K562 (cell line): ENCODE measurements at regions not wholly inside any gene's neighbourhood (a gene's known extent, or its start where the extent isn't known, plus 50 kb on each side); places are given as distances from the start of the nearest gene placed in this dataset.

Source experiments
- AFF4 ChIP-seq: sonication (generic); formaldehyde crosslinking; IDR thresholded peaks from 2 replicates; pipeline ENCODE4 v1.8.0; 2023; ENCODE audit warnings: mild to moderate bottlenecking, missing genetic modification reagents
- CCAR2 ChIP-seq: fragments of 200-400 bp; formaldehyde crosslinking; IDR thresholded peaks from 2 replicates; pipeline ENCODE4 v1.6.1; 2017; ENCODE audit warnings: mild to moderate bottlenecking, low read depth, low read length
- CEBPZ ChIP-seq: fragments of 150-350 bp; IDR thresholded peaks from 2 replicates; pipeline ENCODE4 v1.6.1; 2014; ENCODE audit warnings: low read depth, mild to moderate bottlenecking, low read length, borderline replicate concordance
- FOXP4 ChIP-seq: sonication (generic); formaldehyde crosslinking; IDR thresholded peaks from 2 replicates; pipeline ENCODE4 v1.8.0; 2022; ENCODE audit warnings: mild to moderate bottlenecking, missing genetic modification reagents, borderline replicate concordance
- GABPA ChIP-seq: fragments of 200-800 bp; sonication (Bioruptor generic); conservative IDR thresholded peaks from 2 replicates; pipeline ENCODE4 v1.6.1; 2016; ENCODE audit warnings: low read depth, missing genetic modification characterization, missing compliant biosample characterization
- IRF2 ChIP-seq: sonication (generic); formaldehyde crosslinking; IDR thresholded peaks from 2 replicates; pipeline ENCODE4 v1.8.1; 2022; ENCODE audit warnings: mild to moderate bottlenecking, missing genetic modification reagents
- NR2F6 ChIP-seq: fragments of 450-650 bp; formaldehyde crosslinking; IDR thresholded peaks from 2 replicates; pipeline ENCODE4 v1.4.0; 2020; ENCODE audit warnings: mild to moderate bottlenecking
- RCOR1 ChIP-seq, 2 experiments: IDR thresholded peaks; 2 replicates each; pipeline ENCODE4 v1.6.1; 2012; ENCODE audit warnings: low read depth in 2 of 2, low read length in 2 of 2, borderline replicate concordance in 1 of 2, improper control_type of control experiment in 1 of 2
- STAT5B ChIP-seq: fragments of 250-450 bp; sonication (Bioruptor Pico); IDR thresholded peaks from 2 replicates; pipeline ENCODE4 v1.8.0; 2021; ENCODE audit warnings: mild to moderate bottlenecking, inconsistent platforms

- TF ChIP-seq IRF2 (CRISPR knock-in tag) (no peak), STAT5B (no peak), FOXP4 (CRISPR knock-in tag) (no peak), CCAR2 (no peak), AFF4 (CRISPR knock-in tag) (no peak), NR2F6 (CRISPR knock-in tag) (no peak), RCOR1 (IDR thresholded peaks at IDR 0.05; ENCODE audit: borderline replicate concordance in 1 of 2, low read depth in 2 of 2, low read length in 2 of 2) (peak in 1 of 2 experiments; percentile 79; a peak in 1 of 4 replicates), CEBPZ (no peak), GABPA (tag) (no peak)
These were observed 413.9 kb upstream of the NR2F2 start for GRCh38 chr15:95916568-95916967.
